GM19395 (cell line): ENCODE measurements at regions not wholly inside any gene's neighbourhood (a gene's known extent, or its start where the extent isn't known, plus 50 kb on each side); places are given as distances from the start of the nearest gene placed in this dataset.

Source experiments
- ATAC-seq: cut with Tn5 transposase; IDR thresholded peaks from one replicate; pipeline ENCODE4 v1.9.1; 2021; ENCODE audit warnings: mild to moderate bottlenecking, moderate library complexity; ENCODE audit not compliant: unreplicated experiment

DNA sequence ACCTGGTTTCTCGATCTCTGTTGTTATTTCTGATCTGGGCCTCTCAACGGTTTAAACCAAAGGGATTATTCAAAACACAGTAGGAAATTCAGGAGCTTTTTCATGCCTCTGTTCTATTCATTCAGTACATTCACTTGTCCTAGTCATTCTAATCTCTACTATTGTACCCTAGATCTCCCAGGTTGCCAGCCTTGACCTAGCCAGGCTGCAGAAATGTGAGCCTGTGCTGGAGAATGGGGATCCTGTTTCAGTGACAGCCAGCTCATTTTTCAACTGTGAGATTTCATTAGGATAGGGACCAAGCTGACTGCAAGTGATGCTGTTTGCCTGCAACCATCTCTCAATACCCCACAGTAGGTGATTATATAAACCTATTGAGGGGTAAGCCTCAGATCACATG lies 186.2 kb downstream of the CMPK2 start:
- ATAC-seq: no peak

DNA sequence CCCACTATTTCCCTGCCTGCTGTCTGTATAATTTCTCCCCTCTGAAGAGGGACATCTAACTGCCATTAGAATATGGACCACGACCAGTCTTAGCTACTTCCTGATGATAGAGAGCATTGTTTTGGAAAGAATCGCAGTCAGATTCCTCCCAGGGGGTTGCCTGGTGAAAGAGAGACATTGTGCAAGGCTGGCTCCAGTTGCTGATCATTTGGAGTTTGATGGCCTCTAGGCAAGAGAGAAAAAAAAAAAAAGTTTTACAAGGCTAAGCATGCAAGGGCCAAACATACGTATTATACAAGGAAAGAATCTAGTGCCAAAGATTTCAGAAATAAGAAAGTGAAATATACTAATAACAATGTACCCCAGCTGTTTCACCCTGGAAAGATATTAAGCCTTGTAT lies 182.2 kb downstream of the CMPK2 start:
- ATAC-seq: no peak

DNA sequence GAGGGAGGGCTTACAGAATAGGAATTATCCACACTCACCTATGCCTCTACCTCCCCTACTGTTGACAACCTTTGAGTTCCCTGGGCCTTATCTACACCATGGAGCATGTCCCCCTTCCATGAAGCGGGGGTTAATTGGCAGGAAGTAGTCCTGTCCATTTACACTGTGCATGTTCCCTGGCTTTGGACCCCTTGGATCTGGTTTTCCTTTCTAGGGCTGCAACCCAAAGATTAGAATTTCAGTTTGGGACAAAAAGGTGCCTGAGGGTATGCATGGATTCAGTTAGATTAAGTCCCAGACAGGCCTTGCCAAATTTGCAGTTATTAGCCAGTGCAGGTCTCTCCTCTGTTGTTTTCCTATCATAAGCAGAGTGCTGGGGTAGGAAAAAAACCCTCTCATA lies 180.3 kb downstream of the CMPK2 start:
- no peak for ATAC-seq

DNA sequence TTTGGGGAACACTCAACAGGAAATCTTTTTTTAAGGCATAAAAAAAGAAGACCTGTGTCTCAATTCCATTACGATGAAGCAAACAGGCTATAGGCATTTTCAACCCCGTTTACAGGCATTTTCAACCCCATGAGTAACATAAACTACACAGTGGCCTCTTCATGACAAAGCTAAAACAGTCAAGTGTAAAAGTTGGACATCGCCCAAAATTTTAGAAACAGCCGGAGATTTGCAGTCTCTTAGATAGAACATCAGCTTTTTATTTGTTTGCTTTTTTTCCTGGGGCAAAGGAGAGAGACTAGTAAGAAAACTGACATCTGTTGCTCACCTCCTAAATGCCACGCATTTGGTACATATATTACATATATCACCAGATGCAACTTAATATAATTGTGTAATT lies 173.7 kb downstream of the CMPK2 start:
- no peak for ATAC-seq

DNA sequence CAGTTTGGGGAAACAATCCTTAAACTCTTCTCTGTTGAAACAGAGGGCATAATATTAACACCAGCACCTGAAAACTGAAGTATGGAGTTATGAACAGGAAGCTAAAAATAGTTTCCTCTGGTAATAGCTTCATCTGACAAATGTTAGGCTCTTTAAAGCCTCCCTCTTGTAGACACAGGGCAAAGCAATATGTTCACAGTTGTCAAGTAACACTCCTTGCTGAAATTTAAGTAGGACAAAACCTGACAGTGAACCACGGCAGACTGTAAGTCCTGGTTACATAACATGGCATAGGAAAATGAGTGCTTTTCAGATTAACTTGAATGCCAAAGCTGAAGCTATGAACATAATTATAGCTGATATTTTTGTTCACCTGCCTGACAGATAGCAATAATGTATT lies 172.9 kb downstream of the CMPK2 start:
- no peak for ATAC-seq

DNA sequence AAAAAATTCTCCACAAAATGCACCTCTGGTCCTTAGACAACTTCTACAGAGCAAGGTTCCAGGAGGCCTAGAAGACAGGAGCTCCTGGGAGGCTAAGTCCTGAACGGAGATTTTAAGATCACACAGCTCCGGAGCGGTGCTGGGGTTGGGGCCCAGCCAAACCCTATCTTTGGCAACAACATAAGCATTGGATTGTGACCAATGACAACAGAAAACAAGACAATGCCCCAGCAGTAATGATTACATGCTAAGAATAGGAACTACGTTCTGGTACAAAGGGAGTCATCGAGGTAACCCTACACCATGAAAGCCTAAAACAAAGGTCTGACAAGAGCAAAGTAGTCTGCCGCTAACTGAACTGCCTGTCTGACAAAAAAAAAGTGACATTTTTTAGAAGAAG lies 171.2 kb downstream of the CMPK2 start:
- ATAC-seq: no peak

GRCh38 chr2:6700335-6700734 lies 165.4 kb downstream of the CMPK2 start:
- no peak for ATAC-seq

GRCh38 chr2:6704077-6704476 lies 161.6 kb downstream of the CMPK2 start:
- no peak for ATAC-seq

DNA sequence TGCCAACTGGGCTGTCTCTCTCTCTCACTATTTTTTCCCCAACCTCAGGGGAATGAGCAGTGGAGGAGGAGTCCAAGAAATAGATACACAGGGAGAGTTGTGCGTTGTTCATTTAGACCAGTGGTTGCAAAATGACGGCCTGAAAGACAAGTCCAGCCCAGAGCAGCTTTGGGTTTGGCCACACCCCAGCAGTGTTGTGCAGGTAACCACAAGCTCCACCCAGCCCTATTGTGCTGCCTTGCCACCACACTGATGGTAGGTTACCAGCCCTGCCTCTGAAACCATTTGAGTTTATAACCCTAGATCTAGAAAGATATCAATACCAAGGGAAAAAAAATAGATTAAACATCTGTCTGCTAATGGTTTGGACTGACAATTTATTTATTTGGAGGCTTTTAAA lies 144.3 kb downstream of the CMPK2 start:
- no peak for ATAC-seq

DNA sequence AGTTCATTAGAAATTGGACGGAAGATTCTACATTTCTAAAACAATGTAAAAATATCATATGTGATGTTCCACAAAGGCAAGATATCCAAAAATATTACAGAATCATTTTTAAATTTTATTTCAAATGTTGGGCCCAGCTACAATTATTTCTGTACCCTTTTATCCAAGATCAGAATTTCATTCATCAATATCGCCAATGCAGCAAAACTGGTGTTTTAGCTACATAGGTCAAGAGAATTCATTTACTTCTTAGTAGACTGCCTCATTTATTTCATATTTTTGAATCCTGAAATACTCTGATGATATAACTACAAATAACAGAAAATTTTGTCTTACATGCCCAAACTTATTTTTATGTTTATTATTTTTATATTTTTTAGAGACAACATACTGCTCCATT lies 143.1 kb downstream of the CMPK2 start:
- ATAC-seq: no peak

- ATAC-seq: no peak
Measured at GRCh38 chr2:6723865-6724604, 141.7 kb downstream of the CMPK2 start.

GRCh38 chr2:6724605-6725140 lies 141.0 kb downstream of the CMPK2 start:
- ATAC-seq: no peak

- ATAC-seq: no peak
Measured at GRCh38 chr2:6728156-6728555, 137.6 kb downstream of the CMPK2 start.

DNA sequence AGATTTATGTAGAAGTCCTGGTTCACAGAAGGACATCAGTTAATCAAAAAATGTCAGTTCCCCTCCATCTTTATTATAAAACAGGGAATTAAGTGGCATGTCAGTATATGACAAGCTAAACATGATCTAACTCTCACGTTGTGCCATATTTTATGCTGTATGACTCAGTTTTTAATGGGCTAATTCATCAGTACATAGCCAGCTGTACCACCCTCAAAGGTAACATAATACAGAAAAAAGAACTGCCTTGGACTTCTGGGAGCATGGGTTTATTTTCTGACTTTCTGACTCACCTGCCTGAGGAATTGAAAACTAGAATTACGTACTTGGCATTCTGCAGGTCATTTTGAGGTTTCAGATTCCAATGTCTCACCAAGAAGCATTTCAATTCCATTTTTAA lies 135.7 kb downstream of the CMPK2 start:
- ATAC-seq: no peak

- no peak for ATAC-seq
Measured at GRCh38 chr2:6730649-6731532, 134.8 kb downstream of the CMPK2 start.

- ATAC-seq: no peak
Measured at GRCh38 chr2:6739547-6739946, 126.2 kb downstream of the CMPK2 start.

DNA sequence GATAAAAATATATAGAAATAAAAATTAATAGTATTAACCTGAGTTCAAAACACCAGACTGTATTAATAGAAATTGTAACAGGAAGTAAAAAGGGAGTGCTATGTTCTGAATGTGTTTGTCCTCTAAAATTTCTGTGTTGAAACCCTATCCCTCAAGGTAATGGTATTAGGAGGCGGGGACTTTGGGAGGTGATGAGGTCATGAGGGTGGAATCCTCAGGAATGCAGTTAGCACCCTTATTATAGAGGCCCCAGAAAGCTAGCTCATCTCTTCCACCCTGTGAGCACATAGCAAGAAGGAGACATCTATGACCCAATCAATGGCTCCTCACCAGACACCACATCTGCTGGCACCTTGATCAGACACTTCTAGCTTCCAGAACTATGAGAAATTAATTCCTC lies 124.5 kb downstream of the CMPK2 start:
- ATAC-seq: no peak

- no peak for ATAC-seq
Measured at GRCh38 chr2:6744038-6744437, 121.7 kb downstream of the CMPK2 start.

- ATAC-seq: no peak
Measured at GRCh38 chr2:6747433-6747832, 118.3 kb downstream of the CMPK2 start.

DNA sequence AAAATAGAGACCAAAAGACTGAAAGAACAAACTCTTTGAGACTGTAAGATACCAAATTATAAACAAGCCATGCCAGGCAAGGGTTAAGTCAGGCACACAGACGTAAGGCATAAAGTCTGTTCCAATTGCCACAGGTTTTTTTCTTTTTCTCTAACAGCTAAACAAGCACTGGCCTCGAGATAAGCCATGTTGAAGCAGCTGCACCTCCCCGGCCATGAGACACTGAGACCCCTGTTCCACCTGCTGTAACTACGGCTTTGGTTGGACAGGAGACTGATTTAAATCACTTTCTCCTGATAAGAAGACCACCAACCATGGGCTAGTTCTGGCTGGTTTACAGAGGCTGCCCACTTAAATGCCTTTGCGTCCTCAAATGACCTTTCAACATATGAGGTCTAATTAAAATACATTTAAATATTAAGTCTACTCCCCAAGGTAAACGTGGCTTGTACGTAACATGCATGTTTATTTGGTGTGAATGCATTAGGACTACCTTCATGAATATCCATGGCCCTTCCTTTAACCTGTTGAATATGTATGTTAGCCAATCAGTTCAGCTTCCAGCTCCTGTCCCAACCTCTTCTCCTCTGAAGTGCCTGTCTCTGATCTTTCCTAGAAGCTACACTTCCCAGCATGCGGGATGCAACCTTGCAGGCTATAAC lies 117.2 kb downstream of the CMPK2 start:
- no peak for ATAC-seq

GRCh38 chr2:6749962-6750361 lies 115.7 kb downstream of the CMPK2 start:
- no peak for ATAC-seq
